HFFc6 (cell line): ENCODE measurements at regions not wholly inside any gene's neighbourhood (a gene's known extent, or its start where the extent isn't known, plus 50 kb on each side); places are given as distances from the start of the nearest gene placed in this dataset.

Experiments used
- DNase-seq: peaks from one replicate; pipeline ENCODE4 v3.0.0-alpha.2; 2018
- H3K27ac Mint-ChIP-seq: 2 replicates; pipeline ENCODE4 v1.8.0; 2020; ENCODE audit warnings: mild to moderate bottlenecking, mixed read lengths
- H3K27me3 Mint-ChIP-seq: 2 replicates; pipeline ENCODE4 v1.8.0; 2021; ENCODE audit warnings: mild to moderate bottlenecking, moderate library complexity, mixed read lengths; ENCODE audit not compliant: insufficient read depth
- H3K36me3 Mint-ChIP-seq: 2 replicates; pipeline ENCODE4 v1.8.0; 2021; ENCODE audit warnings: low read depth, mixed read lengths
- H3K4me1 Mint-ChIP-seq: 2 replicates; pipeline ENCODE4 v1.8.0; 2020; ENCODE audit warnings: low read depth, mixed read lengths
- H3K4me3 Mint-ChIP-seq: 2 replicates; pipeline ENCODE4 v1.8.0; 2020; ENCODE audit warnings: mild to moderate bottlenecking, moderate library complexity, mixed read lengths
- H3K9me3 Mint-ChIP-seq: 2 replicates; pipeline ENCODE4 v1.8.0; 2020; ENCODE audit warnings: mild to moderate bottlenecking, mixed read lengths
- CTCF ChIP-seq: fragments of 200-600 bp; sonication (generic); IDR thresholded peaks from 2 replicates; pipeline ENCODE4 v1.5.0; 2021; ENCODE audit warnings: antibody characterized with exemption, mild to moderate bottlenecking

GRCh38 chr11:115577701-115578100, 73.5 kb upstream of the CADM1 start:
- no peak for TF ChIP-seq CTCF
- no peaks in the 10 kb centered on the region for H3K27me3 Mint-ChIP-seq
- peaks cover 51% of the 10 kb centered on the region for H3K9me3 Mint-ChIP-seq
- no peak overlapping the region for H3K4me3 Mint-ChIP-seq
- H3K36me3 Mint-ChIP-seq: peaks cover 10% of the 10 kb centered on the region
- no peak overlapping the region for H3K27ac Mint-ChIP-seq
- no peak for DNase-seq
- H3K4me1 Mint-ChIP-seq: no peaks in the 10 kb centered on the region

- Mint-ChIP-seq H3K4me3 (no peak overlapping the region), H3K36me3 (peaks cover 4% of the 10 kb centered on the region), H3K9me3 (peaks cover 53% of the 10 kb centered on the region), H3K4me1 (no peaks in the 10 kb centered on the region), H3K27me3 (no peaks in the 10 kb centered on the region), H3K27ac (no peak overlapping the region)
- TF ChIP-seq CTCF: no peak
- DNase-seq: no peak
These were observed 72.6 kb upstream of the CADM1 start for GRCh38 chr11:115576606-115577380.

- H3K9me3 Mint-ChIP-seq: peaks cover 50% of the 10 kb centered on the region
- no peak for DNase-seq
- H3K36me3 Mint-ChIP-seq: 0 out of 2 replicates have a peak, but pooled peaks cover 3% of the 10 kb centered on the region
- no peaks in the 10 kb centered on the region for H3K27me3 Mint-ChIP-seq
- TF ChIP-seq CTCF: no peak
- no peak overlapping the region for H3K4me3 Mint-ChIP-seq
- no peaks in the 10 kb centered on the region for H3K4me1 Mint-ChIP-seq
- no peak overlapping the region for H3K27ac Mint-ChIP-seq
These were observed 68.3 kb upstream of the CADM1 start for GRCh38 chr11:115572551-115572950.

GRCh38 chr11:115566180-115566764, 62.1 kb upstream of the CADM1 start:
- H3K27me3 Mint-ChIP-seq: no peaks in the 10 kb centered on the region; the same call in 1 of the 2 replicates
- H3K27ac Mint-ChIP-seq: no peak overlapping the region
- H3K4me3 Mint-ChIP-seq: no peak overlapping the region
- no peak for DNase-seq
- peaks cover 64% of the 10 kb centered on the region for H3K9me3 Mint-ChIP-seq
- H3K36me3 Mint-ChIP-seq: no peaks in the 10 kb centered on the region
- H3K4me1 Mint-ChIP-seq: no peaks in the 10 kb centered on the region
- TF ChIP-seq CTCF: no peak

- Mint-ChIP-seq H3K4me3 (no peak overlapping the region), H3K36me3 (no peaks in the 10 kb centered on the region), H3K27ac (no peak overlapping the region), H3K27me3 (no peaks in the 10 kb centered on the region; the same call in 1 of the 2 replicates), H3K9me3 (peaks cover 73% of the 10 kb centered on the region), H3K4me1 (no peaks in the 10 kb centered on the region)
- no peak for DNase-seq
- no peak for TF ChIP-seq CTCF
These were observed 60.6 kb upstream of the CADM1 start for GRCh38 chr11:115564851-115565250.
